Upper lobe of right lung (tissue), 1 donor: ENCODE measurements at regions not wholly inside any gene's neighbourhood (a gene's known extent, or its start where the extent isn't known, plus 50 kb on each side); places are given as distances from the start of the nearest gene placed in this dataset.

Experiments used
- ATAC-seq: fragments of 200-7000 bp; cut with Tn5 transposase; one replicate; pipeline ENCODE4 v1.9.1; 2020; ENCODE audit warnings: mild to moderate bottlenecking, moderate library complexity
- DNase-seq: peaks from one replicate; pipeline ENCODE4 v3.0.0-alpha.2; 2020
- H3K27ac ChIP-seq: fragments of 200-600 bp; one replicate; pipeline ENCODE4 v1.8.0; 2022
- H3K27me3 ChIP-seq: fragments of 200-600 bp; one replicate; pipeline ENCODE4 v1.8.0; 2022; ENCODE audit warnings: mild to moderate bottlenecking
- H3K36me3 ChIP-seq: fragments of 200-600 bp; one replicate; pipeline ENCODE4 v1.8.0; 2022
- H3K4me1 ChIP-seq: fragments of 200-600 bp; one replicate; pipeline ENCODE4 v1.8.0; 2022
- H3K4me3 ChIP-seq: fragments of 200-600 bp; one replicate; pipeline ENCODE4 v1.8.0; 2022; ENCODE audit warnings: mild to moderate bottlenecking
- H3K9me3 ChIP-seq: fragments of 200-600 bp; one replicate; pipeline ENCODE4 v1.8.0; 2022
- CTCF ChIP-seq: fragments of 200-600 bp; IDR thresholded peaks from one replicate; pipeline ENCODE4 v1.8.0; 2022; ENCODE audit warnings: antibody characterized with exemption
- intact Hi-C: fragments of 100-400 bp; cut with DNase I; formaldehyde crosslinking; loops from one replicate; pipeline ENCODE4 v1.11.0; 2022
- donor health status: DM: no; HTN: yes; CAD: no; lungs with severe emphysema.

GRCh38 chr6:4682431-4683097 lies 93.6 kb upstream of the CDYL start:
- no peak for ATAC-seq
- Histone ChIP-seq H3K27ac (no peak overlapping the region), H3K36me3 (no peaks in the 10 kb centered on the region), H3K4me1 (no peaks in the 10 kb centered on the region), H3K9me3 (no peaks in the 10 kb centered on the region), H3K27me3 (no peaks in the 10 kb centered on the region), H3K4me3 (no peak overlapping the region)
- TF ChIP-seq CTCF, result no peak
- no peak for DNase-seq
- intact Hi-C loops, result no loop called here

DNA sequence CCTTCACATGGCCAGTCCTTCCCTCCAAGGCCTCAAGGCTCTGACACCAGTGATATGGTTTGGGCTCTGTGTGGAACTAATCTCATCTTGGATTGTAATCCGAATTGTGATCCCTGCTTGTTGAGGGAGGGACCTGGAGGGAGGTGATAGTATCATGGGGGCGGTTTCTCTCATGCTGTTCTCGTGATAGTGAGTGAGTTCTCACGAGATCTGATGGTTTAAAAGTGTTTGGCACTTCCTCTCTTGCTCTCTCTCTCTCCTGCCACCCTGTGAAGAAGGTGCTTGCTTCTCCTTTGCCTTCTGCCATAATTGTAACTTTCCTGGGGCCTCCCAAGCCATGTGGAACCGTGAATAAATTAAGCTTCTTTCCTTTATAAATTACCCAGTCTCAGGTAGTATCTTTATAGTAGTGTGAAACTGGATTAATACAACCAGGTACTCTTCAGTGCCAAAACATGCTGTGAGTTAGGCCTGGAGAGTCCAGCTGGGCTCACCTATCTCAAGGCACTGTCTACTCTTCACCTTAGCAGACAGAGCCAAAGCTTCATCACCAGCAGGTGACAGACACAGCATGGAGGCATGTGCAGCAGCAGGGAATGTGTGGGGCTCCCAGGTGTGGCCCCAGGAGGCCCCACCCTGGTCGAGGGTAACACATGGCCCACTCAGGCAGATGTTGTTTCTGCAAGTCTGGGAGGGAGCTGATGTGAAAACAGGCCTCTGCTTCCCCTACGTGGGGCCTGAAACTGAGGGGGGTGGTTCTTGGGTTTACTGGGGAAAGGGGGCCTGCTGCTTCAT lies 97.5 kb upstream of the CDYL start:
- H3K36me3 ChIP-seq, result no peaks in the 10 kb centered on the region
- no peak for DNase-seq
- intact Hi-C loops, result no loop called here

GRCh38 chr6:4677751-4678065 lies 98.5 kb upstream of the CDYL start:
- Histone ChIP-seq H3K4me1 (no peaks in the 10 kb centered on the region), H3K36me3 (no peaks in the 10 kb centered on the region), H3K4me3 (no peak overlapping the region), H3K27ac (no peak overlapping the region), H3K9me3 (no peaks in the 10 kb centered on the region), H3K27me3 (no peaks in the 10 kb centered on the region)
- DNase-seq (no peak), ATAC-seq (no peak)
- TF ChIP-seq CTCF, result no peak
- intact Hi-C loops, result no loop called here

More for the DNA sequence above, 97.5 kb upstream of the CDYL start:
- no peak overlapping the region for H3K4me3 ChIP-seq
- no peaks in the 10 kb centered on the region for H3K27me3 ChIP-seq
- no peak overlapping the region for H3K27ac ChIP-seq
- no peaks in the 10 kb centered on the region for H3K9me3 ChIP-seq
- TF ChIP-seq CTCF, result no peak
- no peak for ATAC-seq
- no peaks in the 10 kb centered on the region for H3K4me1 ChIP-seq

- Histone ChIP-seq H3K4me3 (no peak overlapping the region), H3K9me3 (no peaks in the 10 kb centered on the region), H3K4me1 (no peaks in the 10 kb centered on the region), H3K36me3 (no peaks in the 10 kb centered on the region), H3K27ac (no peak overlapping the region), H3K27me3 (no peaks in the 10 kb centered on the region)
- ATAC-seq, result no peak
- intact Hi-C loops, result no loop called here
- DNase-seq, result no peak
- TF ChIP-seq CTCF, result no peak
Observed at GRCh38 chr6:4677011-4677750, 99.0 kb upstream of the CDYL start.

DNA sequence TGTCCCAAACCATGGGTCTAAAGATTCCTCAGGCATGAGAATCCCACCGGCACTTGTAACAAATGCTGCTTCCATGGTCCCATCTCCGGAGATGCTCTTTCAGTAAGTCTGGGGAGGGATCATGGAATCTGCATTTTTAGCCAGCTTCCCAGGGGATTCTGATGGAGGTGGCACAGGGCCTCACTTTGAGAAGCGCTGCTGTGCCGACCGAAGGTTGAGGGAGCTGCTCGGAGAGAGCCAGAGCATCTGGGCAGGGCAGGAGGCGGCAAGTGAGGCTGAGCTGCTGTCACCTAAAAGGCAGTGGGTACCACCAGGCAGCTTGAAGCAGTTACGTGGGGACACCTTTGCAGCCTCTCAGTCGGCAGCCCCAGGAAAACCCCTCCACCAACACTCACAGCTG lies 100.2 kb upstream of the CDYL start:
- ATAC-seq (no peak), DNase-seq (no peak)
- Histone ChIP-seq H3K4me3 (no peak overlapping the region), H3K9me3 (no peaks in the 10 kb centered on the region), H3K4me1 (no peaks in the 10 kb centered on the region), H3K27me3 (no peaks in the 10 kb centered on the region), H3K27ac (no peak overlapping the region), H3K36me3 (no peaks in the 10 kb centered on the region)
- intact Hi-C loops, result no loop called here
- TF ChIP-seq CTCF, result no peak
